GM18858 (cell line): ENCODE measurements at regions not wholly inside any gene's neighbourhood (a gene's known extent, or its start where the extent isn't known, plus 50 kb on each side); places are given as distances from the start of the nearest gene placed in this dataset.
"Not testable (repeated sequence)": the region's sequence is repeated elsewhere in the genome, so short reads cannot be mapped to it uniquely, and the experiment has no call there.

Experiments used
- ATAC-seq: cut with Tn5 transposase; IDR thresholded peaks from one replicate; pipeline ENCODE4 v1.9.1; 2021; ENCODE audit not compliant: unreplicated experiment

DNA sequence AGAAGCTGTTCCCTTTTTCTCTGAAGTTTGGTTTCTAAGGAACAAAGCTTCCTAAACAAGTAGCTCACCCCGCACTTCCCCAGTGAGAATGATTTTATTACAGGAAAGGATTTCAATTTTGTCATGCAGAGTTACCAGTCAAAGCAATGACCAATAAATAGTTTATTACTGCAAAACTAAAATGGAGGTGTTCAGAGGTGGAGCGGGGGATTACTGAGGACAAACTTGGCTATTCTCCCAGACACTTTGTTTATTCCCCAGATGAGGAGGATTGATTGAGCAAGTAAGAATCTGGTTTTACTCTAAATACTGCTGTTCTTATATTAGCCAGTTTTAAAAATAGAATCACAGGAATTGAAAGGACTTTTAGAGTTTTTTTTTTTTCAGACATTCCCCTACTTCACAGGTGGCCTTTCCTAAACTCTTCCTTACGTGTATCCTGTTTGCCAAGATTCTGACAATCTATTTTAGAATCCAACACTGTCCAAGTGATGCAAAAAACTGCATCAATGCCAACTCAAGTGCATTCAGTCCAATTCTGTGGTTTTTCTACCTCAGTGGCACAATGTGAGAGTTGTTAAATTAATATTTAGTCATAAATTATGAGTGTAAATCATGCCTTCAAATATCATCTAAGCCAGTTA, 136.1 kb downstream of the TNFSF18 start:
- no peak for ATAC-seq

DNA sequence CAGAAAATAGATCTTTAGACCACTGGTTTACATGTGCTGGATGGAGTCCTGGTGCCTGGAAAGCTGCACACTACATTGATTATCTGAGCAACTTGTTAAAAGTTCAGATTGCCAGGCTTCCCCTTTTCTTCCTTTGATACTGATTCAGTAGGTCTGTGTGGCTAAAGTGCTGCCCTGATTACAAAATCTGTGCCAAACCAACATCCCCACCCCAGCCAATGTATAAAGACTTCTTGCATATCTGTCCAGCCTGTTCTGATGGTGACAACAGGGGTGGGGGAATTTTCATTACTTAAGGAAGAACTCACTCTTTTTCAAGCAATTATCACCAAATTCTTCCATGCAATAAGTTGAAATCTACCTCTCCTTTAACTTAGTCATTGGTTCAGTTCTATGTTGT, 135.5 kb downstream of the TNFSF18 start:
- no peak for ATAC-seq

- ATAC-seq, result no peak
These were observed 134.6 kb downstream of the TNFSF18 start for GRCh38 chr1:172916116-172916515.

GRCh38 chr1:172917972-172918371, 132.8 kb downstream of the TNFSF18 start:
- ATAC-seq, result no peak

- no peak for ATAC-seq
These were observed 132.3 kb downstream of the TNFSF18 start for GRCh38 chr1:172918478-172918877.

- no peak for ATAC-seq
These were observed 124.7 kb downstream of the TNFSF18 start for GRCh38 chr1:172926070-172926469.

- no peak for ATAC-seq
These were observed 122.3 kb downstream of the TNFSF18 start for GRCh38 chr1:172928412-172928811.

DNA sequence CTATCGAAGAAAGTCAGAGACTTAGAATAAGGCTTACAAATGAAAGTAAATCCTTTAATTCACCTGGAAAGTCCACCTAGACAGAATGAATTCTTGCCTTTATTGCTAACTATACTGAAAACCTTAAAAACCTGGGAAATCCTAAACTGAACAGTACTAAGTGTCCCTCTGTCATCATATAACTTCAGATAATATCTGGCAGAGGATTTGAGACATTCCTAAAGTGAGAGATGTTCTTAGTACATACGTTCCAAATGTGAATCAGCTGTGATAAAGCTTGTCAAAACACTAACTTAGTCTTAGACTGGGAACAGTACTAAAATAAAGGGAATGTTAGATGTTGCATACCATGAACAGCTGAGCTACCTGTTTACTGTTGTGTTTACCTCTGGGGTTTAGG, 121.7 kb downstream of the TNFSF18 start:
- no peak for ATAC-seq

DNA sequence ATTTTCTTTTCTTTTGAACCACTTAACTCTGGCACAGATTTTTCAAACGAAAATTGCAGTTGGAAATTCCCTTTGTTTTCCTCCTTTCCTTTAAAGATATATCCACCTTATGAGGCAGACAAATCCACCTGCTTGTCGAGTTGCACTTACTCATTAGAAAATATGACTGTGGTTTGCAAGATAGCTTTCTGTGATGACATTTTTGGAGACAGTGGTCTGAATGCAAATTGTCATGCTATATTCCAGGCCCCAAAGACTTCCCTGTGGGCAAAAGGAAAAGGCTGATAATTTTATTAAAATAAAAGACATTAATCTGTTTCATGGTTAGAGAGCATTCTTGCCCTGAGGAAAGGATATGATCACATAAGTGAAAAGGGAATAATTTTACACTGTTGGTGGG, 120.6 kb downstream of the TNFSF18 start:
- ATAC-seq, result no peak

DNA sequence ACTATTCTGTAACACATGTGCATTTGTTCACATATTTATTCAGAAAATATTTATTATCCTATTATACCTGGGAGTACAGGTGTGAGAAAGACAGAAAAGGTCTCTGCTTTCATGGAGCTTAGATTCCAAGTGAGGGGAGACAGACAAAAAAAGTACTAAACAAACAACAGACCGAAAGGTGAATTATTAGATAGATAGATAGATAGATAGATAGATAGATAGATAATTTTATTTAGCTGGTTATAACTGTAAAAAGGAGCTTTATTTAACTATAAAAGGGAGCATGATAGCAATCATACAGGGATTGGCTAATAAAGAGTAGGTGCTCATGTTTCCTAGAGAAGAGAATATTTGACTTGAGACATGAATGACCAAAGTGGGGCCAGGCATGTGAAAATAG, 119.4 kb downstream of the TNFSF18 start:
- no peak for ATAC-seq

DNA sequence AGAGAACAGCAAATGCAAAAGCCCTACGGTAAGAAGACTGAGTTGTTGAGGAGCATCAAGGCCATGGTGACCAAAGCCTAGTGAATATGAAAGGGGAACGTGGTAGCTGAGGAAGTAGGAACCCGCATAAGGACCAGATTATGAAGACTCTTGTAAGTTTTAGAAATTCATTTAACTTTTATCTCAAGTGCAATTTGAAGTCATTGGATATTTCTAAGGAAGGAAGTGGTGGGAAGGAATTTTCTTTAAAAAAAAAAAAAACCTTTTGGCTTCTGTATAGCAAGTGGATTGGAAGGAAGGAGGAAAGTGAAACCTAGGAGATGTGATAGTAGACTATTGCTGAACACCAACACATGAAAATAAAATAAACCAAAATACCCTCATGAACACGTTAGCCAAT, 119.0 kb downstream of the TNFSF18 start:
- ATAC-seq, result no peak

DNA sequence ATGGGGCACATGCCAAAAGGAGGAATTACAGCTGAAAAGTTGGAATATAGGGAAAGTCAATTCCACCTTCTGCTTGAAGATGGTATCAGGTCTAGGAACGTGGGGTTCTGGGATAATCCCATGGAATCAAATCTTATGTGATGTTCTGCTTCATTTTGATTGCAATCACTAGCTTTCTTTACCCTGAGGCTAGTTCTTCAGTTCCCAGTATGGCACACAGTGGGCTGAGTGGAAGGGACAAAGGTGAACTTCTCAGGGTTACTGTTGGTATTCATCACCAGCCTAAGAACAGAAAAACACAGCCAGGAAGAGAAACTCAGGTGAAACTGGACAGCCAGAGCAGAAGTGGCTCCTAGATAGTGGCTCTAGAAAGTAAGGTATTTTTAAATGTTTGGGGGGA, 117.8 kb downstream of the TNFSF18 start:
- ATAC-seq, result no peak

GRCh38 chr1:172934417-172934762, 116.4 kb downstream of the TNFSF18 start:
- ATAC-seq, result no peak

DNA sequence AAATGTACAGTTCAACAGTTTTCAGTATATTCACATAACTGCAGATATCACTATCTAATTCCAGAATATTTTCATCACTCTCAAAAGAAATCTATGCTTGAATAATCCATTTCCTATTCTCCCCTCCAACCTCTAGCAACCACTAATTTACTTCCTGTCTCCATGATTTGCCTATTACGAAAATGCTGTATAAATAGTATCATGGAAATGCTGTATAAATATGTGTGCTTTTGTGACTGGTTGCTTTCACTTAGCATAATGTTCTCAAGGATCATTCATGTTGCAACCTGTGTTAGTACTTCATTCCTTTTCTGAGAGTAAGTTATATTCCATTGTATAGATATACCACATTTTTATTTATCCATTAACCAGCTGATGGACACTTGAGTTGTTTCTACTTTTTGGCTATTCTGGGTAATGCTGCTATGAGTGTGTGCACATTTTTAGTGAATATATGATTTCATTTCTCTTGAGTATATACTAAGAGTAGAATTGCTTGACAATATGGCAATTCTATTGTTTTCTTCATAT, 115.6 kb downstream of the TNFSF18 start:
- no peak for ATAC-seq

DNA sequence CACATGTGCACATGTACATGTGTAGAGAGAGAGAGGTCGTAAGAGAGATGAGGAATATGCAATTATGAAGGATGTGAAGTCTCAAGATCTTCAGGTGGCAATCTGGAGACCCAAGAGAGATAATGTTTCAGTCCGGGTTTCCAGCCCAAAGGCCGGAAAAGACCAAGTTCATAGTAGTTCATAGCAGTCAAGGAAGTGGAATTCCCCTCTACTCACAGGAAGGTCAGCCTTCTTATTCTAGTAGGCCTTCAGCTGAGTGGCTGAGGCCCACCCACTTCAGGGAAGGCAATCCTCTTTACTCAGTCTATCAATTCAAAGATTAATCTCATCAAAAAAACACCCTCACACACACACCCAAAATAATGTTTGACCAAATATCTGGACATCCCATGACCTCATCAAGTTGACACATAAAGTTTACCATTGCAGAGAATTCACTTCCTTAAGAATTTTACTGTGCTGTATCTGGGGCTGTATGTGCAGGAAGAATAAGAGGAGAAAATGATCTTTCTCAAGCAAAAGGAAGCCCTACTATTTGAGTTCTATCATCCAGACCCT, 114.6 kb downstream of the TNFSF18 start:
- no peak for ATAC-seq

DNA sequence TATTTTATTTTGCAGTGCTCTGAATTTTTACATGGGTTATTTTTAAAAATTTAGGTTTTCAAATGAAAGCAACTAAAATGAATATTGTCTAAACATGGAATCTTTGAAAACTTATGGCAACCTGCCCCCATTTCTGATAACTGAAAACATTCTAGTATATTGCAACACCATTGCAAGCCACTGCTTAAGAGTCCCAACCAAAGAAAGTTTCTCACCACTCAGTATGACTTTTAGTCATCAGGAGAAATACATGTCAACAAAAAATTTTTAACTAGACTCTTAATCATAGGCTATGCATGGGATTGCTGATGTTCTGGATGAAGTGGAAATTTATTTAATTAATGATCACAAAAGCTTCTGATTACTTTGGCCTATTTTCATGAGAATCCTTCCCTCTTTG, 112.1 kb downstream of the TNFSF18 start:
- no peak for ATAC-seq

GRCh38 chr1:172939475-172939874, 111.3 kb downstream of the TNFSF18 start:
- no peak for ATAC-seq

DNA sequence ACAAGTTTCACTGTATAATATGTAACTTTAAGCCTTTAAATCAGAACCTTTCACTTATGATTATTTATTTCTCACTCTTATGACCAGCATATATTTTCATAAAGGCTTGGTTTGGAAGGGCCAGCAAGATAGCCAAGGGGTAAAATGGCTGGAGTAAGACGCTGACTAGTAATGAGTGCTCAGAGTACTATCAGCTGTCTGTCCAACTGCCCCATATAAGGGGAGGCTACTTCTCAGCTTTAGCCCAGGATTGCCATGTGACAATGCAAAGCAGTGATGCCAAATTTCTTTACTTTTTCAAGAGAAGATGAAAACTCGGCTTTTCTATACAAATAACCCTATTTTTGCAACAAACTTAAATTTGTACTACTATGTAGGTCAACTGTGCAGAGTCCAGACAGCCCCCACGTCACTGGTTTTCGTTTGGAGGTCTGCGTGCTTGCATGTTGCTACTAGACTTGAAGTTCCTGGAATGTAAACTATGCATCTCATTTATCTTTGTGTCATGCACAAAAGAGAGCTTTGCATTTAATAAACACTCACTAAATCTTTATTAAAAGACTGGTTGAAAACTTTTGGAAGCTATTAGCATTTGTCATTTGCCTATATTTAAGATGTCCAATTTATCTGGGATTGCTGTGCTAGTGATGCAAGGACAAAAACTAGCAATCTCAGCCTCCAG, 110.4 kb downstream of the TNFSF18 start:
- ATAC-seq, result no peak

DNA sequence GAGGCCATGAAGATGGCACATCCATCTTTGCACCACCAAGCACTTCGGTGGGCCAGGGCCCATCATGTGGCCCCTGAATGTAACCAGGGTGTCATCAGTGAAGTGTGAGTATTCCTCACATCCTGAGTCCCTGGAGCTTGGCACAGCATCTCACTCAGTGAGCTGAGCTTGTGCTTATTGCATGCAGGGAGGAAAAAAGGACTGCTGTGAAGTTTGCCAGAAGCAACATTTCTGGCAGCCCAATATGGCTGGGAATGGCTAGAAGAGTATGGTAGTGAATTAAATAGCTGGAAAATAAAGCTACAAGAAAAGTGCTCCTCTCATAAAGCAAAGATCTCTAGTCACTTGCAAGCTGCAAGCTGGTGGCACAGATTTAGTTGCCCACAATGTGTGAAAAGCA, 109.3 kb downstream of the TNFSF18 start:
- no peak for ATAC-seq

GRCh38 chr1:172941945-172942344, 108.8 kb downstream of the TNFSF18 start:
- ATAC-seq, result no peak

- not testable (repeated sequence) for ATAC-seq
These were observed 107.6 kb downstream of the TNFSF18 start for GRCh38 chr1:172943138-172943537.

DNA sequence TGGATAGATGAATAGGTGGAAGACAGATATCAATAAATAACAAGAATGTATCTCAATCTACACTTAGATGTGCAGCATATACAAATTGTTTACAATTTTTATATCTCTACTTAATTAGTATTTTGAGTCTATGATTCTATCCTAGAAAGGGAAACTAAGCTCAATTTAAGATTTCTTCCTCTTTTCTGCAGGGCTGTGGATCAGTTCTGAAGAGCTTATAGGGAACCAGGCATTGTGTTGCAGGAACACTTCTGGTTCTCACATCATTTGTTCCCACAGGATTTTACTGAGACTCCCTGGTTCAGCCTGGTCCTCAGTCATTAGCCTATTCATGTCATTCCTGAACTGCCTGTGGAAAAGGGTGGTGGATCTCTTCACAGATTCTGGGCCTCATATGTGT, 105.8 kb downstream of the TNFSF18 start:
- no peak for ATAC-seq
